ENCODE measurements at regions not wholly inside any gene's neighbourhood (a gene's known extent, or its start where the extent isn't known, plus 50 kb on each side); places are given as distances from the start of the nearest gene placed in this dataset.

DNA sequence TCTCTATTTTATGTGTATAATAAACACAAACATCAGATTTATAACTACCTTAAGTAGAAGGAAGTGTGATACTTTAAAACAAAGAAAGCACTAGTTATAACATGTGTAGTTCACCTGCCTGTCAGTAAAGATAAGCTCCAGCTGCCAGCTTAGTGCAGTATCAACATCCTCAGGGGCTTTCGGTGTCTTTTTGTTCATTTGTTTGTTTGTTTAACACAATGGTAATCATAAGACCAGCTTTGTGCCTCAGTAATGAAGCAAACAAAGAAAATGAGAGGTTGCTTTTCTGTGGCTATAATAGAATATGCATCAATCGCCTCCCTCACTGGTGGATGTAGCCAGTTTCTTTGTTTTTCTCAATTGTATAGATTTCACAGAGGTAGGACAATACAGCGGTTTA, 1499.0 kb upstream of the TMEFF2 start:
- no peak for DNase-seq (ENCODE audit: low read depth in 1 of 2, low spot score in 2 of 2)
- H3K4me3 ChIP-seq, result no peak overlapping the region
- H3K9me3 ChIP-seq (replicated peaks), result no peaks in the 10 kb centered on the region; the same call in 1 of the 2 replicates
- H3K4me1 ChIP-seq (replicated peaks), result no peaks in the 10 kb centered on the region
- no peaks in the 10 kb centered on the region for H3K27me3 ChIP-seq (replicated peaks)
- no peaks in the 10 kb centered on the region for H3K36me3 ChIP-seq
- no peak overlapping the region for H3K27ac ChIP-seq

DNA sequence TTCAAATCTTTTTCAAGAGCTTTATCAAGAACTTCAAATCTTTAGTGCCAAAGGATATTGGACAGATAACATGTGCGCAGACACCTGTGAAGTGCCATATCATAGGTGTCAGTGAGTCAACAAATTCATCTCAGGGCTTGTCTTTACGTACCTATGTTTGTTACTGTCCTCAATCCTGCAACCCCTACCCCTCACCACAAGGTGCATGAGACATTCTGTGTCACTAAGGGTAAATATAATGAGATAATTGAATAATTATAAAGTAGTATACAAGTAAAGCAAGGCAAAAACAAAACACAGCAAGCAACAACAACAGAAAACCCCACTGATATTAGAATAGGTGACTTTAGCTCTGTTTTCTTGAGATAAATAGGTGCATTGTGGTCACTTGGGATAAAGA, 1495.8 kb upstream of the TMEFF2 start:
- H3K27ac ChIP-seq, result no peak overlapping the region
- H3K27me3 ChIP-seq (replicated peaks), result no peaks in the 10 kb centered on the region
- no peaks in the 10 kb centered on the region for H3K36me3 ChIP-seq
- H3K9me3 ChIP-seq (replicated peaks), result no peaks in the 10 kb centered on the region
- no peak for DNase-seq (ENCODE audit: low read depth in 1 of 2, low spot score in 2 of 2)
- H3K4me1 ChIP-seq (replicated peaks), result no peaks in the 10 kb centered on the region
- H3K4me3 ChIP-seq, result no peak overlapping the region

DNA sequence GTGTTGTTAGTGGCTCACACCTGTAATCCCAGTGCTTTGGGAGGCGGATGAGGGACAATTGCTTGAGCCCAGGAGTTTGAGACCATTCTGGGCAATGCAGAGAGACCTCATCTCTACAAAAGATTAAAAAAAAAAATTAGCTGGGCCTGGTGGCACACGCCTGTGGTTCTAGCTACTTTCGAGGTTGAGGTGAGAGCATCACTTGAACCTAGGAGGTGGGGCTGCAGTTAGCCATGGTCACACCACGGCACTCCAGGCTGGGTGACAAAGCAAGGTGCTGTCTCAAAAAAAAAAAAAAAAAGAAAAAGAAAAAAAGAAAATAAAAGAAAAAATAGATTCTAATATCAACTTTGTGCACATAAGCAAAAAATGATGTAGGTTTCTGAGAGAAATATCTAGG, 1492.5 kb upstream of the TMEFF2 start:
- H3K4me3 ChIP-seq, result no peak overlapping the region
- H3K4me1 ChIP-seq (replicated peaks), result no peaks in the 10 kb centered on the region
- no peaks in the 10 kb centered on the region for H3K9me3 ChIP-seq (replicated peaks)
- H3K27me3 ChIP-seq (replicated peaks), result no peaks in the 10 kb centered on the region
- DNase-seq (ENCODE audit: low read depth in 1 of 2, low spot score in 2 of 2), result no peak
- H3K36me3 ChIP-seq, result no peaks in the 10 kb centered on the region
- H3K27ac ChIP-seq, result no peak overlapping the region

DNA sequence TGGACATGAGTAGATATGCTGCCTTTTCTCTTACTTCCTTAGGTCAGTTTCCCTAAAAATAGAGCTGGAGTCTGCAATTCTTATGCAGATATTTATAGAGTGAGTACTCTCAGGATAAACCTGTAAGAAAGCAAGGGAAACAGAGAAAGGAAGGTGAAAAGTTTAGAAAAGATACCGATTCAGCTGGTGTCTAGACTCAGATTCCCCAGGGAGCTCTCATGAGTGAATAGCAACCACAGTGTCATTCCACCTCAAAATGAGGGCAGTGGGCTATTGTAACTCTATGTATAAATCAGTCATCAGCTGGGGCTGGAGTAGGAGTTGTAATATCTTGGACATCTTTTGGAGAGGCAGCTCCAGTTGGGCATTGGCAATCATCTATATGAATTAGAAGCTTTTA, 1485.1 kb upstream of the TMEFF2 start:
- Histone ChIP-seq H3K9me3 (replicated peaks) (peaks cover 4% of the 10 kb centered on the region; the same call in 1 of the 2 replicates), H3K27ac (no peak overlapping the region), H3K4me1 (replicated peaks) (no peaks in the 10 kb centered on the region), H3K36me3 (no peaks in the 10 kb centered on the region), H3K27me3 (replicated peaks) (no peaks in the 10 kb centered on the region), H3K4me3 (no peak overlapping the region)
- DNase-seq (ENCODE audit: low read depth in 1 of 2, low spot score in 2 of 2), result no peak

DNA sequence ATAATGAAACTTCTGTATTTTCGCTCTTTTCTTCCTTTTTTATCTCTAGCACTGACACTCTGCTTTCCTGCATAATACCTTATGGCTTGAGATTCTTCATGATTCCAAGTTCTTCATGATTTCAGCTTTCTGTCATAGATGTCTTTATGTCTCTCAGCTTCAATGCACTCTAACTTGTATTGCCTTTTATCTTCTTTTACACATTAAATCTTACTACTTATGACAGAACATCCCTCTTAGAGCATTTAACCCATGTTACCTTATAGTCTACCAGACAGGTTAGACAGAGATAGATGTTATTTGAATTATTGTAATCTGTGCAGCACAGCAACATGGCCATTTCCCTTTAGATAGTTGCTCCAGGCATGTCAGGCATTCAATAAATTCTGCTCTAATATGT, 1475.7 kb upstream of the TMEFF2 start:
- no peak for DNase-seq (ENCODE audit: low read depth in 1 of 2, low spot score in 2 of 2)
- Histone ChIP-seq H3K9me3 (replicated peaks) (no peaks in the 10 kb centered on the region), H3K36me3 (no peaks in the 10 kb centered on the region), H3K27me3 (replicated peaks) (no peaks in the 10 kb centered on the region), H3K4me1 (replicated peaks) (no peaks in the 10 kb centered on the region), H3K27ac (no peak overlapping the region), H3K4me3 (no peak overlapping the region)

DNA sequence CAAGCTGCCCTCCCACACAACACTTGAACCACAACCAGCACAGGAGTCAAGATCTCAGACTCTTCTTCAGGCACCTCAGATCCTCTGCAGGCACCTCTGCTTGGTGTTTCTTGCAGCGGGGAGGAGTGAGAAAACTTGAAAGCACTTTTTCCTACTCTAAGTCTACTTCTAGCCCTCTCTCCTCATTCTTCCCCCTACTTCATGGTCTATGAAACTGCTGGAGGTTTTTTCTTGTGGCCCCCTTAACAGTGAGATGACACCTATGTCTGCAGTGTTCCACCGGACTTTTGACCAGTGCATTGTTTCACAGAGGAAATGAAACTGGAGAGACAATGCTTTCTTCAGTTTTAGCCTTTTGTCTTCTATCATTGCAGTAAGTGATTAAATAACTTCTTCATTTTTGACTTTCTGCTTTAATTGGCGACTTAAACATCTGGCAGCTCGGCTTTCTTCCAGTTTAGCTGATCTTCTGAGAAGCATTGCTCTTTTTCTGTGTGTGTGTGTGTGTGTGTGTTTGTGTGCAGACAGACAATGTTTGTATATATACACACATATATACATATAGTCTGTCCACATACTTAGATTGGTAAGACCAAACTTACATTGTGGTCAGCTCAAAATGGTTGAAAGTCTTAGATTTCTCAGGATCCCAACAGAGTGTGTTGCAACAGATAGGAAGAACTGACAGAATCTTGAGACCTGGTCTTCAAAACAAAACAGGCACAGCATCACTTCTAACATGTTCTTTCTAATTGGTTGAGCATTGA, 1474.0 kb upstream of the TMEFF2 start:
- Histone ChIP-seq H3K27ac (no peak overlapping the region), H3K27me3 (replicated peaks) (no peaks in the 10 kb centered on the region), H3K4me1 (replicated peaks) (no peaks in the 10 kb centered on the region), H3K4me3 (no peak overlapping the region), H3K36me3 (no peaks in the 10 kb centered on the region), H3K9me3 (replicated peaks) (no peaks in the 10 kb centered on the region)
- no peak for DNase-seq (ENCODE audit: low read depth in 1 of 2, low spot score in 2 of 2)

DNA sequence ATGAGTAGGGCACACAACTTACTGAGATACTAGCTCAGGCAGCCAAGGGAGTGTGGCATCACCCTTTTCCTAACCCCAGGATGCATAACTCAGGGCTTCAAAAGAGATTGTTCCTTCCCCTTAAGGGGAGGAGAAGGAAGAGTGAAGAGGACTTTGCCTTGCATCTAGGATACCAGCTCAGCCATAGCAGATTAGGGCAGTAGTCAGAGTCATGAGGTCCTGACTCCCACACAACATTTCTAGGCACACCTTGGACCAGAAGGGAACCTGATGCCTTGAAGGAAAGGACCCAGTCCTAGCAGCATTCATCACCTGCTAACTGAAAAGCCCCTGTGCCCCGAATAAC, 1433.2 kb upstream of the TMEFF2 start:
- Histone ChIP-seq H3K4me3 (no peak overlapping the region), H3K4me1 (replicated peaks) (no peaks in the 10 kb centered on the region), H3K27ac (no peak overlapping the region), H3K36me3 (no peaks in the 10 kb centered on the region), H3K27me3 (replicated peaks) (no peaks in the 10 kb centered on the region), H3K9me3 (replicated peaks) (no peaks in the 10 kb centered on the region)
- DNase-seq (ENCODE audit: low read depth in 1 of 2, low spot score in 2 of 2), result no peak

DNA sequence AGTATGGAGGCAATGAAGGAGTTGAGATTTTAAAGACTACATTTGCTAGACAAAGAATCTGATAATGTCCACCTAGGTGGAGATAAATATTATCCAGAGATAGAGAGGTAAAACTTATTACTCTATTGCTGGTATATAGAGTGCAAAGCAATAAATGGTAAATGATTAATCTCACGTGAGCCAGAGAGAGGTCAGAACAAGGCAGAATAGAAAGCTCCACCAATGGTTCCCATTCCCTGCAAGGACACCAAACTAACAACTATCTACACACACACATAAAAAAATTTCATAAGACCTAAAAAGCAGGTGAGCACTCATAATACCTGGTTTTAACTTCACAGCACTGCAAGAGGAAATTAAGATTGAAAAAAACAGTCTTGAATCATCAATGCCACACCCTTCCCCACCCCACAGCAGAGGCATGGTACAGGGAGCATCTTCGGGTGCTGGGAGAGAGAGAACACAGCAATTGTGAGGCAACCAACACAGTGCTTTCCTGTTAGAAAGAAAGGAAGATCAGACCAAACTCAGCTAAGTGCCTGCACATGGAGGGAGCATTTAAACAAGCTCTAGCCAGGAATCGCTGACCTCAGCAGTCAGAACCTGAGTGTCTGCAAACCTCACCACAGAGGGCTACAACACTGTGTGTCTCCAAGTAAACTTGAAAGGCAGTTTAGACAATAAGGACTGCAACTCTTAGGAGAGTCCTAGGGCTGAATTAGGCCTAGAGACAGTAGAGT, 1432.6 kb upstream of the TMEFF2 start:
- Histone ChIP-seq H3K9me3 (replicated peaks) (no peaks in the 10 kb centered on the region), H3K4me1 (replicated peaks) (no peaks in the 10 kb centered on the region), H3K36me3 (no peaks in the 10 kb centered on the region), H3K27ac (no peak overlapping the region), H3K4me3 (no peak overlapping the region), H3K27me3 (replicated peaks) (no peaks in the 10 kb centered on the region)
- DNase-seq (ENCODE audit: low read depth in 1 of 2, low spot score in 2 of 2), result no peak

DNA sequence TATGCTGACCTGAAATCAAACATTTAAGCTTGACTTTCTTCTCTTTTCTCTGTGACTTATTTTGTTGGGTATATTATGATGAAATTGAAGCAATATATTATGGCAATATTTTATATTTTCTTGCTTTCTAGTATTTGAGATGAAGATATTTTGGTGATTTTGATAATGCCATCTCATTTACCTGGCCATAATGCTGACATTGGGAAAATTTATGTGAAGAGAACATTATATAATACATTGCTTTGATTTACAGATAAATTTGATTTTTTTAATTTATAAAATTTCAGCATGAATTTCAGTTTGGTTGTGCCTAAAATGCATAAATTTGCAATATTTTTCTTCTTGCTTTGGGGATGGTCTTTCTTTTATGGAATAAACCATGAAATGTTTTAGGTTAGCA, 1413.7 kb upstream of the TMEFF2 start:
- no peaks in the 10 kb centered on the region for H3K4me1 ChIP-seq (replicated peaks)
- no peak for DNase-seq (ENCODE audit: low read depth in 1 of 2, low spot score in 2 of 2)
- H3K36me3 ChIP-seq, result no peaks in the 10 kb centered on the region
- H3K9me3 ChIP-seq (replicated peaks), result peaks cover 6% of the 10 kb centered on the region; the same call in 1 of the 2 replicates
- H3K27me3 ChIP-seq (replicated peaks), result no peaks in the 10 kb centered on the region
- no peak overlapping the region for H3K4me3 ChIP-seq
- no peak overlapping the region for H3K27ac ChIP-seq

DNA sequence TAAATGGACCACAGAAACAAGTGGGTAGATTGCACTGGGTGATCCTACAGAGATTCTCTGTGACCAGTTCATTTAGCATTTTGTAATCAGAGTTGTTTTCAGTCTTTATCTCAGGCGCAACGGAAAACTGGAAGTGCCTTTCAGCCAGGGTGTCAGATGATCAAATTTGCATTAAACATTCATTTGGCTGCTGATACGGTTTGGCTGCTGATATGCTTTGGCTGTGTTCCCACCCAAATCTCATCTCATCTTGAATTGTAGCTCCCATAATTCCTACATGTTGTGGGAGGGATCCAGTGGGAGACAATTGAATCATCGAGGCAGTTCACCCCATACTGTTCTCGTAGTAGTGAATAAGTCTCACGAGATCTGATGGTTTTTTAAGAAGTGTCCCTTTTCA, 1396.1 kb upstream of the TMEFF2 start:
- Histone ChIP-seq H3K27ac (no peak overlapping the region), H3K9me3 (replicated peaks) (peaks cover 2% of the 10 kb centered on the region; the same call in 1 of the 2 replicates), H3K4me1 (replicated peaks) (no peaks in the 10 kb centered on the region), H3K4me3 (no peak overlapping the region), H3K36me3 (no peaks in the 10 kb centered on the region), H3K27me3 (replicated peaks) (no peaks in the 10 kb centered on the region)
- no peak for DNase-seq (ENCODE audit: low read depth in 1 of 2, low spot score in 2 of 2)

DNA sequence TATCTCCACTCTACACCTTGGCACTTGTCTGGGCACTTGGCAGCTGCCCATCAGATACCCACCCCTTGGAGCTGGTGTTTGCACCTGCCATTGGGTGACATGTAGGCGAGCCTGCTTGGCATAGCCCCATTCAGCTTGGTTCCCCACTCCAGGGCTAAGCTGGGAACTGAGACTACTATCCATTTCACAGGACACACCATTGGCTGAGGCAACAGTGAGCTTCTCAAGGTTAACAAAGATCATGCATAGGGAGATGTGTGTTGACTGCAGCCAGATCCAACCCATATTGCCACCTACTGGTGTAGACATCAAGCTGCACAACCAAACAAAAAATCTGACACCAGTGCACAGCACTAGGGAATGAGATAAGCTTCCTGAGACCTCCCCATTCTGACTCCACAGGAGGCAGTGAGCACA, 1389.8 kb upstream of the TMEFF2 start:
- Histone ChIP-seq H3K36me3 (no peaks in the 10 kb centered on the region), H3K27me3 (replicated peaks) (no peaks in the 10 kb centered on the region), H3K4me3 (no peak overlapping the region), H3K4me1 (replicated peaks) (no peaks in the 10 kb centered on the region), H3K27ac (no peak overlapping the region), H3K9me3 (replicated peaks) (peaks cover 2% of the 10 kb centered on the region; the same call in 1 of the 2 replicates)
- no peak for DNase-seq (ENCODE audit: low read depth in 1 of 2, low spot score in 2 of 2)

DNA sequence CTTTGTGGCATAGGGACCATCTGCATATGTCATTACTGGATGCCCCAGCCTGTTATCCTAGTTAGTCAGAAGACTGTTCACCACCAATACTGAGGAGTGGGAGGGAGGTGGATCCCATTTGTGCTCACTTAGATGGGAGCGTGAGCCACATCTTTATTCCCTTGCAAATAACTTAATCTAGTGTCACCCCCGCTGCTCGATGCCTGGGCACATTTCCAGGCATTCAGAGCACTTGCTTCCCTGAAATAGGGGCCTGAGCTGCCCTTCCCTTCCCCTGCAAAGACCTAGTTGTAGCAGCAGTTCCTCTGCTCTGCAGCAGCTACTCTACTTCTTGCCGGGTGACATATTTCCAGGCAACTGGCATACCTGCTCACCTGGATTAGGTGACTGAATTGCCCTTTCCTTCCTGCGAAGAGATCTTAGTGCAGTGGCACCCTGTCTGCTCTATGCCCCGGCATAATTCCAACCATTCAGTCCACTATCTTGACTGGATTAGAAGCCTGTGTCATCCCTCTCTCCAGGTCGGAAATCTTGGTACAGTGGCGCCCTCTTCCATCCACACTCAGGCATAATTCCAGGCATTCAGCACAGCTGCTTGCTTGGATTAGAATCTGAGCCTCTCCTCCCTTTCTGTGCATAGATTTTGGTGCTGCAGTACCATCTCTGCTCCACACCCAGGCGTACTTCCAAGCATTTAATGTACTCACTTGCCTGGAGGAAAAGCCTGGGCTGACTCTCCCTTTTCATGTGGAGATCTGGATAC, 1389.1 kb upstream of the TMEFF2 start:
- Histone ChIP-seq H3K9me3 (replicated peaks) (peaks cover 2% of the 10 kb centered on the region; the same call in 1 of the 2 replicates), H3K4me3 (no peak overlapping the region), H3K36me3 (no peaks in the 10 kb centered on the region), H3K4me1 (replicated peaks) (no peaks in the 10 kb centered on the region), H3K27ac (no peak overlapping the region), H3K27me3 (replicated peaks) (no peaks in the 10 kb centered on the region)
- DNase-seq (ENCODE audit: low read depth in 1 of 2, low spot score in 2 of 2), result no peak

DNA sequence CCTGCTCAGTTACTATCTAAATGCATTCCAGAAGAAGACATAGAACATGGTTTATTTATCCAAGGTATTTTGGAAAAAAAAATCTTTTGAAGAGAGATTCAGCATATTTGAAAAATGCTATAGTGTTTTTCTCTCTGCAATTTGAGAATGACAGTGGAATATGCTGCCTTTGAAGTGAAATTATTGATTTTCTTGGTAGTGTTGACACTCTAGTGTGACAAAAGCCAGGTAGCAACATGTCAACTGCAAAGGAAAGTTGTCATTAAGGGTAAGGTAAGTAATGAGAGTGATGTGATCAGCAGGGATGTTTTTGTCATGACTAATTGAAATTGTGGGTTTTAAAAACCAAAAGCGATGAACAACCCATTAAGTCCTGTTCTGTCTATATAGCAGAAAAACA, 1387.1 kb upstream of the TMEFF2 start:
- Histone ChIP-seq H3K9me3 (replicated peaks) (peaks cover 2% of the 10 kb centered on the region; the same call in 1 of the 2 replicates), H3K27me3 (replicated peaks) (no peaks in the 10 kb centered on the region), H3K36me3 (no peaks in the 10 kb centered on the region), H3K27ac (no peak overlapping the region), H3K4me1 (replicated peaks) (no peaks in the 10 kb centered on the region), H3K4me3 (no peak overlapping the region)
- DNase-seq (ENCODE audit: low read depth in 1 of 2, low spot score in 2 of 2), result no peak

All from SJSA1 (cell line).